ENCODE measurements at regions not wholly inside any gene's neighbourhood (a gene's known extent, or its start where the extent isn't known, plus 50 kb on each side); places are given as distances from the start of the nearest gene placed in this dataset.

DNA sequence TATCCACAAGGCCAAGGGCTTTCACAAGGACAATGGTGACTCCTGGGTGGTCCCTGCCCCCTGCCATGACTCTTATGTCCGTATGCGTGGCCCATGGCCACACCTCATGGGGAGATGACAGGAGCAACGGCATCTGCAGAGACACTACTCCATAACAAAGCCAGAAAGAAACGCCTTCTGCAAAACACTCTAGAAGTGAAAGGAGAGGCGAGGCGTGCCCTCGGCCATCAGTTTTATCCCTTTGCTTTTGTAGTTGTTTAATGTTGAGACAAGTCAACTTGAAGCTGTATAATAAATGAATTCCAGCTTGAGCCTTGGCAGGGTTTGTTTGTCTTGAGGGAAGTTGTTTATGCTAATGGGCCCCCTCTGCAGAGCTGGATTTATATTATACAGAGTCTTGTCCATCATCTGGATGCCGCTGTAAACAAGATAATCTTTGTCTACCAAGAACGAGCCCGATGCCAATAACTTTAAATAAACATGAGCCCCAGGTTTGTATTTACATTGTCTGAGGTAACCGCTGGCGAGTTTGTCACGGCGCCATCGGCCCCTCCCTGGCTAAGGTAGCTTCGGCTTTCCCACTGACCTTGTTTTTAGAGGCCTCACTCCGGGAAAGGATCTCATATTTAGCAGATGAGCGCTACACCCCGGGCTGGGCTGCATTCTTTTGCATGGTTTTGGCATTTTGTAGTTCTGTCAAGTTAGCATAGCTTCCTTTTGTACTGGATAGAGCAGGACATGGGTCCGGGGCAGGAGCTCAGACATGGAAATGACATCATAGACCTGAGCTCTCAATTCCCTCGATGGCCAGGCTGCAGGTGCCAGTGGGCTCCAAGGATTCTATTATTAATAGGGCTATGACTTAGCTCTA is 165.3 kb downstream of the ERCC6L2 start:
- no peak overlapping the region for H3K23ac ChIP-seq (ENCODE audit: insufficient read length)
- H2BK15ac ChIP-seq (ENCODE audit: low read length) = no peak overlapping the region
- H2AFZ ChIP-seq (ENCODE audit: low read length) = no peak overlapping the region
- H3K27ac ChIP-seq (ENCODE audit: low read depth, low read length) = no peak overlapping the region
- FAIRE-seq = no peak
- H3K56ac ChIP-seq (replicated peaks; ENCODE audit: insufficient read length, low read depth, low read length) = no peak overlapping the region
- H2AK5ac ChIP-seq (ENCODE audit: low read depth, low read length) = no peak overlapping the region
- ChIA-PET CTCF (ENCODE audit: partially characterized antibody) (interaction anchor here (0.6 to 1.9 kb wide), 5 partner anchors 11 to 180 kb away, joined by 3 to 10 read pairs (median 3); no protein-coding TSS in a partner anchor), POLR2A (ENCODE audit: partially characterized antibody) (no interaction called here)
- H3K9ac ChIP-seq (replicated peaks in 1 of 4; ENCODE audit: extremely low read depth in 1 of 4, low read depth in 3 of 4, low read length in 3 of 4) = no peak overlapping the region
- H3K4me3 ChIP-seq (ENCODE audit: extremely low read depth in 1 of 4, insufficient read depth in 2 of 4, low read depth in 3 of 4, low read length in 4 of 4) = no peak overlapping the region
- TF ChIP-seq TAF1 (IDR thresholded peaks at IDR 0.05; ENCODE audit: low read depth, low read length) (no peak), EP300 (IDR thresholded peaks at IDR 0.05; ENCODE audit: borderline replicate concordance in 1 of 2, low read depth in 2 of 2, low read length in 2 of 2) (peak in 1 of 2 experiments; percentile 20; a peak in 1 of 3 replicates), JUND (IDR thresholded peaks at IDR 0.05; ENCODE audit: low read length) (no peak), RNF2 (IDR thresholded peaks at IDR 0.05; ENCODE audit: borderline replicate concordance, low read depth, low read length, missing control alignments, poor library complexity, severe bottlenecking) (no peak)
- TF ChIP-seq, protein P1, sequence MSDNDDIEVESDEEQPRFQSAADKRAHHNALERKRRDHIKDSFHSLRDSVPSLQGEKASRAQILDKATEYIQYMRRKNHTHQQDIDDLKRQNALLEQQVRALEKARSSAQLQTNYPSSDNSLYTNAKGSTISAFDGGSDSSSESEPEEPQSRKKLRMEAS (IDR thresholded peaks at IDR 0.05) = peak; percentile 29; the same call in 1 of the 2 replicates
- H3K18ac ChIP-seq (ENCODE audit: extremely low read depth, low read length) = no peak overlapping the region; the same call in 1 of the 2 replicates
- no peaks in the 10 kb centered on the region for H3K23me2 ChIP-seq (ENCODE audit: low read depth, low read length)
- H3K79me2 ChIP-seq (ENCODE audit: control insufficient read depth in 1 of 2, insufficient read depth in 2 of 2, low read length in 2 of 2) = no peaks in the 10 kb centered on the region
- H2BK12ac ChIP-seq (ENCODE audit: low read depth, low read length) = no peak overlapping the region
- H4K8ac ChIP-seq (ENCODE audit: extremely low read depth, insufficient read depth, low read length) = no peak overlapping the region
- no peak overlapping the region for H4K91ac ChIP-seq (replicated peaks; ENCODE audit: insufficient read length, low read length)
- no peak overlapping the region for H2BK5ac ChIP-seq (ENCODE audit: low read depth, low read length)
- H3K4me2 ChIP-seq (ENCODE audit: insufficient read depth in 1 of 2, low read depth in 2 of 2, low read length in 2 of 2) = peak overlapping the region; percentile 17 to 31; a peak in 1 of 4 replicates
- H3K14ac ChIP-seq (ENCODE audit: insufficient read length) = no peak overlapping the region
- peaks cover 0 to 5% (median 3%) of the 10 kb centered on the region in 4 experiments; a peak in 5 of 7 replicates for H3K4me1 ChIP-seq (replicated peaks in 1 of 4; ENCODE audit: control insufficient read depth in 3 of 4, insufficient read depth in 4 of 4, low read length in 3 of 4)
- peaks cover 0 to 19% (median 4%) of the 10 kb centered on the region in 4 experiments; a peak in 5 of 7 replicates for H3K27me3 ChIP-seq (replicated peaks in 1 of 4; ENCODE audit: control insufficient read depth in 3 of 4, extremely low read depth in 1 of 4, insufficient read depth in 3 of 4, low read length in 3 of 4)
- no peaks in the 10 kb centered on the region for H3K36me3 ChIP-seq (ENCODE audit: control insufficient read depth in 2 of 4, insufficient read depth in 4 of 4, low read length in 3 of 4)
- no peak overlapping the region for H2BK120ac ChIP-seq (replicated peaks; ENCODE audit: low read depth, low read length)
- H3K79me1 ChIP-seq (ENCODE audit: low read depth, low read length) = no peaks in the 10 kb centered on the region
- no peak overlapping the region for H2BK20ac ChIP-seq (ENCODE audit: low read length)
- H4K20me1 ChIP-seq (replicated peaks in 1 of 2; ENCODE audit: control insufficient read depth in 1 of 2, insufficient read depth in 2 of 2, low read length in 2 of 2) = no peaks in the 10 kb centered on the region
- no peak overlapping the region for H4K5ac ChIP-seq (ENCODE audit: insufficient read length, low read depth, low read length)
- WGBS, 2 experiments (ENCODE audit: extremely low coverage in 1 of 2, insufficient coverage in 1 of 2, insufficient read length in 1 of 2, insufficient replicate concordance in 2 of 2, low coverage in 1 of 2, low lambda C conversion rate in 2 of 2, missing lambda C conversion rate in 1 of 2) = 75% methylated on average over 21 of the region's 21 CpGs; no CpG with 5 or more reads in 1 of the 2 experiments
- peak in 1 of 2 experiments; percentile 39 for DNase-seq (ENCODE audit: low read depth in 1 of 2, low spot score in 2 of 2)
- peaks cover 0 to 3% of the 10 kb centered on the region in 2 experiments; a peak in 2 of 4 replicates for H3K9me3 ChIP-seq (ENCODE audit: insufficient read depth in 2 of 2, low read depth in 1 of 2, low read length in 1 of 2)
- no peak overlapping the region for H3K4ac ChIP-seq (replicated peaks; ENCODE audit: insufficient read length, low read depth, low read length)
